ENCODE measurements at regions not wholly inside any gene's neighbourhood (a gene's known extent, or its start where the extent isn't known, plus 50 kb on each side); places are given as distances from the start of the nearest gene placed in this dataset.

DNA sequence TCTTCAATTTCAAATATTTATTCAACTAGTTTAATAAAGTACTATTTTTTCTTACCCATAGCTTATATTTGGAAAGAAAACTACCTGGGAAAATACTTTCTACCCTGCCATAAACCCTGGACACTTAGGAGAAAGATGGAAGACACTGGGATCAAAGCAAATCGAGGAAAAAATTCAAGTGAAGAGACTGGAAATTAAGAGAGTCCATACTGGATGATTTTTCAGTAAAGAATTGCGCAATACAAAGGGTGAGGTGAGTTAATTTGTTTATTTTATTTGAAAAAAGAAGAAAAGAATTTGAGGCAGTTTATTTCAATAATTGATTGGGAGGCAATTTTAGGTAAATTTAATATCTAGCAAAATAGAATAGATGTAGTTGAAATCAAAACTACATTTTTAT is 331.8 kb upstream of the ITGA1 start:
- no peak for TF ChIP-seq POLR2A (IDR thresholded peaks at IDR 0.05)
- TF ChIP-seq, protein P1, sequence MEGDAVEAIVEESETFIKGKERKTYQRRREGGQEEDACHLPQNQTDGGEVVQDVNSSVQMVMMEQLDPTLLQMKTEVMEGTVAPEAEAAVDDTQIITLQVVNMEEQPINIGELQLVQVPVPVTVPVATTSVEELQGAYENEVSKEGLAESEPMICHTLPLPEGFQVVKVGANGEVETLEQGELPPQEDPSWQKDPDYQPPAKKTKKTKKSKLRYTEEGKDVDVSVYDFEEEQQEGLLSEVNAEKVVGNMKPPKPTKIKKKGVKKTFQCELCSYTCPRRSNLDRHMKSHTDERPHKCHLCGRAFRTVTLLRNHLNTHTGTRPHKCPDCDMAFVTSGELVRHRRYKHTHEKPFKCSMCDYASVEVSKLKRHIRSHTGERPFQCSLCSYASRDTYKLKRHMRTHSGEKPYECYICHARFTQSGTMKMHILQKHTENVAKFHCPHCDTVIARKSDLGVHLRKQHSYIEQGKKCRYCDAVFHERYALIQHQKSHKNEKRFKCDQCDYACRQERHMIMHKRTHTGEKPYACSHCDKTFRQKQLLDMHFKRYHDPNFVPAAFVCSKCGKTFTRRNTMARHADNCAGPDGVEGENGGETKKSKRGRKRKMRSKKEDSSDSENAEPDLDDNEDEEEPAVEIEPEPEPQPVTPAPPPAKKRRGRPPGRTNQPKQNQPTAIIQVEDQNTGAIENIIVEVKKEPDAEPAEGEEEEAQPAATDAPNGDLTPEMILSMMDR (IDR thresholded peaks at IDR 0.05) = no peak

Measured in uterus (tissue), 2 donors.